SK-N-SH (cell line): ENCODE measurements at regions not wholly inside any gene's neighbourhood (a gene's known extent, or its start where the extent isn't known, plus 50 kb on each side); places are given as distances from the start of the nearest gene placed in this dataset.

ENCODE experiments used
- CTCF ChIA-PET: fragments of 300-600, 350-600 bp; formaldehyde crosslinking; extraction: SDS; loops from one replicate; lab custom pipeline; 2021; lab: Yijun Ruan, JAX
- POLR2A ChIA-PET: fragments of 350-600 bp; sonication (Branson Sonifier 250); formaldehyde crosslinking; extraction: SDS; loops from one replicate; lab custom pipeline; 2020; ENCODE audit warnings: antibody characterized with exemption, inconsistent platforms; lab: Yijun Ruan, JAX
- DNase-seq: peaks from one replicate; pipeline ENCODE4 v3.0.0; 2012
- H2AFZ ChIP-seq: fragments of 200-600 bp; sonication (generic); 2 replicates; pipeline ENCODE4 v1.8.1; 2016; ENCODE audit warnings: antibody characterized with exemption, mild to moderate bottlenecking, low read depth
- H3F3A ChIP-seq: fragments of 200-600 bp; sonication (generic); replicated peaks from 2 replicates; pipeline ENCODE3; 2016; ENCODE audit warnings: antibody characterized with exemption, mild to moderate bottlenecking; ENCODE audit not compliant: insufficient read depth
- H3K27ac ChIP-seq, 2 experiments: fragments of 200-500 bp in 1 of 2; fragments of 200-600 bp in 1 of 2; sonication (Bioruptor generic) in 1 of 2; sonication (generic), shearing (Covaris generic) in 1 of 2; 2 replicates each; pipeline versions ENCODE4 v1.5.1 to v1.6.1; 2014 to 2016; ENCODE audit warnings: low read depth in 2 of 2, inconsistent platforms in 1 of 2, low read length in 1 of 2, mild to moderate bottlenecking in 1 of 2, mixed read lengths in 1 of 2
- H3K27me3 ChIP-seq: fragments of 200-600 bp; sonication (generic), shearing (Covaris generic); 2 replicates; pipeline ENCODE4 v1.6.1; 2016; ENCODE audit warnings: mixed run types; ENCODE audit not compliant: insufficient read depth
- H3K36me3 ChIP-seq, 2 experiments: fragments of 200-500 bp in 1 of 2; fragments of 200-600 bp in 1 of 2; sonication (Bioruptor generic) in 1 of 2; sonication (generic) in 1 of 2; replicated peaks in 1 of 2; 2 replicates each; pipeline versions ENCODE3 to v1.5.1; 2014 to 2016; ENCODE audit warnings: low read length in 1 of 2, mild to moderate bottlenecking in 1 of 2; ENCODE audit not compliant: insufficient read depth in 2 of 2, control insufficient read depth in 1 of 2
- H3K4me1 ChIP-seq, 2 experiments: fragments of 200-500 bp in 1 of 2; fragments of 200-600 bp in 1 of 2; sonication (Bioruptor generic) in 1 of 2; sonication (generic), shearing (Covaris generic) in 1 of 2; 2 replicates each; pipeline versions ENCODE4 v1.5.1 to v1.6.1; 2014 to 2016; ENCODE audit warnings: low read depth in 1 of 2, low read length in 1 of 2, mixed run types in 1 of 2; ENCODE audit not compliant: insufficient read depth in 2 of 2, control insufficient read depth in 1 of 2
- H3K4me2 ChIP-seq: fragments of 200-600 bp; sonication (generic), shearing (Covaris generic); 2 replicates; pipeline ENCODE4 v1.6.1; 2017; ENCODE audit warnings: mixed run types
- H3K4me3 ChIP-seq, 2 experiments: fragments of 200-500 bp in 1 of 2; fragments of 200-600 bp in 1 of 2; sonication (Bioruptor generic) in 1 of 2; sonication (generic), shearing (Covaris generic) in 1 of 2; 2 replicates each; pipeline versions ENCODE4 v1.5.1 to v1.8.1; 2014 to 2016; ENCODE audit warnings: low read depth in 2 of 2, inconsistent platforms in 1 of 2, low read length in 1 of 2, mild to moderate bottlenecking in 1 of 2, mixed read lengths in 1 of 2, moderate library complexity in 1 of 2
- H3K79me2 ChIP-seq: fragments of 200-600 bp; sonication (generic); 2 replicates; pipeline ENCODE4 v1.8.1; 2017; ENCODE audit warnings: mild to moderate bottlenecking; ENCODE audit not compliant: insufficient read depth
- H3K9ac ChIP-seq: fragments of 200-600 bp; sonication (generic); 2 replicates; pipeline ENCODE4 v1.6.1; 2017; ENCODE audit warnings: mixed run types
- H3K9me2 ChIP-seq: fragments of 200-600 bp; sonication (generic); 2 replicates; pipeline ENCODE4 v1.6.1; 2017; ENCODE audit warnings: mixed run types
- H3K9me3 ChIP-seq: fragments of 200-600 bp; sonication (generic); 2 replicates; pipeline ENCODE4 v1.6.1; 2017; ENCODE audit warnings: mixed run types, mild to moderate bottlenecking, moderate library complexity
- H4K20me1 ChIP-seq: fragments of 200-600 bp; sonication (generic); 2 replicates; pipeline ENCODE4 v1.6.1; 2017; ENCODE audit warnings: mild to moderate bottlenecking, mixed run types; ENCODE audit not compliant: insufficient read depth
- CTCF ChIP-seq: fragments of 200-600 bp; sonication (generic); IDR thresholded peaks from 2 replicates; pipeline ENCODE4 v1.6.1; 2017; ENCODE audit warnings: antibody characterized with exemption, mild to moderate bottlenecking, moderate library complexity
- ELF1 ChIP-seq: IDR thresholded peaks from 2 replicates; pipeline ENCODE4 v1.4.0; 2012
- EP300 ChIP-seq, 2 experiments: IDR thresholded peaks; 2 replicates each; pipeline versions ENCODE4 v1.4.0 to v1.6.1; 2012; ENCODE audit warnings: borderline replicate concordance in 1 of 2, low read depth in 1 of 2, low read length in 1 of 2
- EZH2phosphoT487 ChIP-seq: fragments of 200-600 bp; sonication (generic); IDR thresholded peaks from 2 replicates; pipeline ENCODE4 v1.6.1; 2017; ENCODE audit warnings: low read depth, mixed run types, mild to moderate bottlenecking, antibody characterized with exemption, moderate library complexity, borderline replicate concordance
- FOXJ3 ChIP-seq: sonication (generic); formaldehyde crosslinking; IDR thresholded peaks from 2 replicates; pipeline ENCODE4 v1.5.1; 2020; ENCODE audit warnings: mild to moderate bottlenecking, missing genetic modification reagents
- FOXM1 ChIP-seq: IDR thresholded peaks from 2 replicates; pipeline ENCODE4 v1.4.0; 2012; ENCODE audit warnings: low read depth, mild to moderate bottlenecking
- GABPA ChIP-seq: IDR thresholded peaks from 2 replicates; pipeline ENCODE4 v1.4.0; 2012; ENCODE audit warnings: low read depth, mild to moderate bottlenecking
- MXI1 ChIP-seq: IDR thresholded peaks from 2 replicates; pipeline ENCODE4 v1.6.1; 2012; ENCODE audit warnings: mild to moderate bottlenecking, low read depth, low read length, improper control_type of control experiment
- NFIC ChIP-seq: IDR thresholded peaks from 2 replicates; pipeline ENCODE4 v1.4.0; 2012; ENCODE audit warnings: borderline replicate concordance
- PBX3 ChIP-seq: IDR thresholded peaks from 2 replicates; pipeline ENCODE4; 2012
- POLR2AphosphoS5 ChIP-seq: IDR thresholded peaks from 2 replicates; pipeline ENCODE4 v1.6.1; 2012; ENCODE audit warnings: low read depth, low read length
- RCOR1 ChIP-seq: fragments of 150-350 bp; IDR thresholded peaks from 2 replicates; pipeline ENCODE4 v1.6.1; 2017; ENCODE audit warnings: antibody characterized with exemption, low read length
- SMC3 ChIP-seq: IDR thresholded peaks from 2 replicates; pipeline ENCODE4 v1.6.1; 2012; ENCODE audit warnings: low read depth, low read length, improper control_type of control experiment
- TAF1 ChIP-seq: IDR thresholded peaks from 2 replicates; pipeline ENCODE4 v1.6.1; 2012; ENCODE audit warnings: low read depth, mild to moderate bottlenecking, low read length, moderate library complexity, borderline replicate concordance
- TCF12 ChIP-seq: IDR thresholded peaks from 2 replicates; pipeline ENCODE4 v1.4.0; 2012
- ZBTB33 ChIP-seq: IDR thresholded peaks from 2 replicates; pipeline ENCODE4 v1.4.0; 2012; ENCODE audit warnings: low read depth, borderline replicate concordance
- WGBS: methylation state at CpG from one replicate; pipeline ENCODE4 v1.1.6; 2017; ENCODE audit warnings: low lambda C conversion rate; 5-methylcytosine and 5-hydroxymethylcytosine counted together

GRCh38 chr5:143524338-143524945 lies 121.0 kb upstream of the NR3C1 start:
- no peak for TF ChIP-seq CTCF
- TF ChIP-seq MXI1 = no peak
- no peak for TF ChIP-seq GABPA
- no peak for TF ChIP-seq ZBTB33
- TF ChIP-seq TAF1 = no peak
- no peak for TF ChIP-seq NFIC
- TF ChIP-seq SMC3 = no peak
- TF ChIP-seq EZH2phosphoT487 = no peak
- no peak for TF ChIP-seq RCOR1
- TF ChIP-seq PBX3 = no peak
- no peak for TF ChIP-seq FOXM1
- no peak for TF ChIP-seq FOXJ3
- CTCF ChIA-PET = interaction anchor here (1.2 kb wide), 1 partner anchor 11 kb away, joined by 3 read pairs; no protein-coding TSS in a partner anchor
- no peaks in the 10 kb centered on the region for H3K9me2 ChIP-seq
- H3K9ac ChIP-seq = no peak overlapping the region
- WGBS = 93% methylated on average over 2 of the region's 2 CpGs
- H3K9me3 ChIP-seq = no peaks in the 10 kb centered on the region
- DNase-seq = no peak
- no peak overlapping the region for H3K4me2 ChIP-seq
- POLR2A ChIA-PET = no interaction called here
- H3K79me2 ChIP-seq = no peaks in the 10 kb centered on the region
- H4K20me1 ChIP-seq = no peaks in the 10 kb centered on the region
- no peak overlapping the region for H3K27ac ChIP-seq
- H3K4me1 ChIP-seq = no peaks in the 10 kb centered on the region
- H3K4me3 ChIP-seq = no peak overlapping the region
- no peak overlapping the region for H2AFZ ChIP-seq
- H3F3A ChIP-seq = no peaks in the 10 kb centered on the region
- no peaks in the 10 kb centered on the region for H3K36me3 ChIP-seq
- no peaks in the 10 kb centered on the region for H3K27me3 ChIP-seq

GRCh38 chr5:143521846-143522400 lies 118.4 kb upstream of the NR3C1 start:
- H2AFZ ChIP-seq = no peak overlapping the region
- no peak for TF ChIP-seq ELF1
- TF ChIP-seq FOXJ3 = no peak
- no peak for TF ChIP-seq EP300 (IDR thresholded peaks at IDR 0.05; ENCODE audit: borderline replicate concordance in 1 of 2, low read depth in 1 of 2, low read length in 1 of 2)
- no peak for TF ChIP-seq TCF12
- no peak for TF ChIP-seq POLR2AphosphoS5
- no peaks in the 10 kb centered on the region for H3K36me3 ChIP-seq
- no peaks in the 10 kb centered on the region for H3K79me2 ChIP-seq
- H3K9me3 ChIP-seq = no peaks in the 10 kb centered on the region
- H3F3A ChIP-seq = no peaks in the 10 kb centered on the region
- no peak for DNase-seq
- POLR2A ChIA-PET = no interaction called here
- H4K20me1 ChIP-seq = no peaks in the 10 kb centered on the region
- no peak overlapping the region for H3K9ac ChIP-seq
- H3K4me1 ChIP-seq = no peaks in the 10 kb centered on the region
- no peak overlapping the region for H3K27ac ChIP-seq
- H3K4me2 ChIP-seq = no peak overlapping the region
- CTCF ChIA-PET = no interaction called here
- H3K27me3 ChIP-seq = no peaks in the 10 kb centered on the region
- 94% methylated on average over 4 of the region's 4 CpGs for WGBS
- H3K9me2 ChIP-seq = no peaks in the 10 kb centered on the region
- no peak overlapping the region for H3K4me3 ChIP-seq
